Endothelial cell of umbilical vein (primary cell): ENCODE measurements at regions not wholly inside any gene's neighbourhood (a gene's known extent, or its start where the extent isn't known, plus 50 kb on each side); places are given as distances from the start of the nearest gene placed in this dataset.

ENCODE experiments used
- BruUV-seq: library from RNA; stranded (reverse); fragments of 400-500 nt; replicated peaks from 2 replicates; lab custom pipeline; 2021; lab: Mats Ljungman, UMichigan
- CTCF ChIA-PET: fragments of 300-600, 350-600 bp; sonication (Branson Sonifier 250); formaldehyde crosslinking; loops from one replicate; lab custom pipeline; 2021; ENCODE audit warnings: antibody characterized with exemption, inconsistent platforms; lab: Charles Lee
- POLR2A ChIA-PET: fragments of 300-600, 350-600 bp; sonication (Branson Sonifier 250); formaldehyde crosslinking; loops from one replicate; lab custom pipeline; 2021; ENCODE audit warnings: antibody characterized with exemption, inconsistent platforms; lab: Charles Lee
- DNase-seq: peaks from one replicate; pipeline ENCODE4 v3.0.0-alpha.2; 2011; ENCODE audit warnings: low read depth, low spot score
- FAIRE-seq: peaks from 2 replicates; lab custom pipeline; 2011; peaks lifted over from hg19 to GRCh38; lab: Jason Lieb, UNC
- H2AFZ ChIP-seq: 2 replicates; pipeline ENCODE4 v1.6.0; 2012; ENCODE audit warnings: low read depth, low read length, control low read depth, inconsistent platforms
- H3K27ac ChIP-seq: 2 replicates; pipeline ENCODE4 v1.5.1; 2011; ENCODE audit warnings: low read depth, mild to moderate bottlenecking, control low read depth, low read length, moderate library complexity; ENCODE audit not compliant: insufficient read depth
- H3K27me3 ChIP-seq, 2 experiments: 2 replicates each; pipeline versions ENCODE4 v1.6.0 to v1.6.1; 2011; ENCODE audit warnings: low read length in 2 of 2, mixed read lengths in 1 of 2; ENCODE audit not compliant: control insufficient read depth in 2 of 2, insufficient read depth in 2 of 2
- H3K36me3 ChIP-seq, 2 experiments: 2 replicates in 1 of 2; 3 replicates in 1 of 2; pipeline ENCODE4 v1.5.1; 2011; ENCODE audit warnings: low read length in 2 of 2, mild to moderate bottlenecking in 1 of 2, moderate library complexity in 1 of 2; ENCODE audit not compliant: control insufficient read depth in 2 of 2, insufficient read depth in 2 of 2; ENCODE audit errors: extremely low read depth in 1 of 2
- H3K4me1 ChIP-seq: 3 replicates; pipeline ENCODE4 v1.5.1; 2011; ENCODE audit warnings: mild to moderate bottlenecking, low read length; ENCODE audit not compliant: control insufficient read depth, insufficient read depth; ENCODE audit errors: extremely low read depth
- H3K4me2 ChIP-seq: 2 replicates; pipeline ENCODE4 v1.6.1; 2011; ENCODE audit warnings: low read length, control low read depth, mixed read lengths; ENCODE audit not compliant: insufficient read depth
- H3K4me3 ChIP-seq, 3 experiments: fragments of 200-600 bp in 1 of 3; sonication (generic), shearing (Covaris generic) in 1 of 3; replicated peaks in 1 of 3; 2 replicates each; pipeline ENCODE4 v1.5.1; 2011 to 2016; ENCODE audit warnings: control low read depth in 3 of 3, low read length in 3 of 3, mild to moderate bottlenecking in 2 of 3, inconsistent platforms in 1 of 3, low read depth in 1 of 3, moderate library complexity in 1 of 3; ENCODE audit not compliant: insufficient read depth in 1 of 3
- H3K79me2 ChIP-seq: 2 replicates; pipeline ENCODE4 v1.6.0; 2012; ENCODE audit warnings: low read length, inconsistent platforms; ENCODE audit not compliant: control insufficient read depth, insufficient read depth
- H3K9ac ChIP-seq: replicated peaks from 2 replicates; pipeline ENCODE3; 2011; ENCODE audit warnings: low read length, control low read depth; ENCODE audit not compliant: insufficient read depth; ENCODE audit errors: extremely low read depth
- H3K9me1 ChIP-seq: replicated peaks from 3 replicates; pipeline ENCODE4 v1.6.0; 2011; ENCODE audit warnings: mild to moderate bottlenecking, low read length; ENCODE audit not compliant: control insufficient read depth, insufficient read depth; ENCODE audit errors: extremely low read depth
- H3K9me3 ChIP-seq: replicated peaks from 2 replicates; pipeline ENCODE4 v1.5.1; 2012; ENCODE audit warnings: low read length, inconsistent platforms; ENCODE audit not compliant: control insufficient read depth, insufficient read depth
- H4K20me1 ChIP-seq: replicated peaks from 2 replicates; pipeline ENCODE3; 2011; ENCODE audit warnings: mild to moderate bottlenecking, low read length; ENCODE audit not compliant: control insufficient read depth, insufficient read depth; ENCODE audit errors: extremely low read depth
- EZH2 ChIP-seq: IDR thresholded peaks from 2 replicates; pipeline ENCODE4 v1.6.1; 2012; ENCODE audit warnings: borderline replicate concordance, low read depth, mild to moderate bottlenecking, moderate library complexity, low read length, inconsistent platforms; ENCODE audit not compliant: severe bottlenecking
- FOS ChIP-seq: IDR thresholded peaks from 2 replicates; pipeline ENCODE4 v1.6.1; 2011; ENCODE audit warnings: mild to moderate bottlenecking, low read length, moderate library complexity, borderline replicate concordance; ENCODE audit not compliant: insufficient read depth
- GATA2 ChIP-seq: IDR thresholded peaks from 2 replicates; pipeline ENCODE4 v1.7.0; 2011; ENCODE audit warnings: low read depth, mild to moderate bottlenecking, moderate library complexity, mixed read lengths, low read length; ENCODE audit not compliant: insufficient read length, insufficient read depth
- JUN ChIP-seq: IDR thresholded peaks from 2 replicates; pipeline ENCODE4 v1.6.1; 2011; ENCODE audit warnings: borderline replicate concordance, low read depth; ENCODE audit not compliant: insufficient read length, insufficient read depth
- MYC ChIP-seq: IDR thresholded peaks from one replicate; pipeline ENCODE4 v1.6.1; 2011; ENCODE audit warnings: mild to moderate bottlenecking, low read depth, low read length
- POLR2AphosphoS5 ChIP-seq: IDR thresholded peaks from 2 replicates; pipeline ENCODE4 v1.6.1; 2012; ENCODE audit warnings: low read depth, mild to moderate bottlenecking, control low read depth, low read length, moderate library complexity; ENCODE audit not compliant: insufficient read depth
- dilution Hi-C: fragments of 300-500 bp; cut with MboI; formaldehyde crosslinking; loops from one replicate; pipeline ENCODE4 v1.15.0; 2019; ENCODE audit warnings: low sequenced_read_pairs; ENCODE audit not compliant: extremely low pct_ligation_motif_present
- intact Hi-C: fragments of 100-400 bp; cut with micrococcal nuclease; formaldehyde crosslinking; loops from one replicate; pipeline ENCODE4 v1.10.0; 2022
- TF ChIP-seq, protein P1 (sequence below), 2 donors: IDR thresholded peaks; 1 replicate in 1 of 2; 2 replicates in 1 of 2; pipeline ENCODE4 v1.5.1; 2011; ENCODE audit warnings: low read length in 2 of 2, mild to moderate bottlenecking in 2 of 2, moderate library complexity in 2 of 2, control low read depth in 1 of 2, inconsistent platforms in 1 of 2, low read depth in 1 of 2; ENCODE audit not compliant: insufficient read depth in 1 of 2; ENCODE audit errors: extremely low read depth in 1 of 2
- TF ChIP-seq, protein P2 (sequence below): IDR thresholded peaks from 2 replicates; pipeline ENCODE4 v1.6.1; 2011; ENCODE audit not compliant: insufficient read depth, insufficient read length

DNA sequence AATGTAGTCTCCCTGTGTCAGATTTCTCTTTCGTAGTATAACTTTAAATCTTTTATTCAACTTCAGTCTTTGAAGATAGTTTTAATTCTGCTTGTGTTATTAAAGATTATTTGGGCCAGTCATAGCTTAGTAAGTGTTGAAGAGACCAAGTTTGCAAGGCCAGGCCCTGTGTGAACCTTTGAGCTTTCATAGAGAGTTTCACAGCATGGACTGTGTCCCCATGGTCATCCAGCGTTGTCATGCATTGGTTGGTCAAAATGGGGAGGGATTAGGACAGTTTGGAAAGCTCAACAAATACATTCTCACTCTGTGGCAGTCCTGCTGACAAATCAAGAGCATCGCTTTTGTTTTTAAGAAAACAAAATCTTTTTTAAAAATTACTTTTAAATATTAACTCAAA, 74.6 kb upstream of the FAM83B start:
- H4K20me1 ChIP-seq, result no peaks in the 10 kb centered on the region
- no peaks in the 10 kb centered on the region for H3K36me3 ChIP-seq
- H3K4me2 ChIP-seq, result no peak overlapping the region
- intact Hi-C loops (no loop called here), dilution Hi-C loops (no loop called here)
- no peaks in the 10 kb centered on the region for H3K4me1 ChIP-seq
- no peak overlapping the region for H3K4me3 ChIP-seq
- POLR2A ChIA-PET, result no interaction called here
- BruUV-seq, result no TSS peak
- H3K27me3 ChIP-seq, result no peaks in the 10 kb centered on the region
- H2AFZ ChIP-seq, result no peak overlapping the region
- TF ChIP-seq EZH2, result no peak
- no peak for TF ChIP-seq JUN
- TF ChIP-seq, protein P1, sequence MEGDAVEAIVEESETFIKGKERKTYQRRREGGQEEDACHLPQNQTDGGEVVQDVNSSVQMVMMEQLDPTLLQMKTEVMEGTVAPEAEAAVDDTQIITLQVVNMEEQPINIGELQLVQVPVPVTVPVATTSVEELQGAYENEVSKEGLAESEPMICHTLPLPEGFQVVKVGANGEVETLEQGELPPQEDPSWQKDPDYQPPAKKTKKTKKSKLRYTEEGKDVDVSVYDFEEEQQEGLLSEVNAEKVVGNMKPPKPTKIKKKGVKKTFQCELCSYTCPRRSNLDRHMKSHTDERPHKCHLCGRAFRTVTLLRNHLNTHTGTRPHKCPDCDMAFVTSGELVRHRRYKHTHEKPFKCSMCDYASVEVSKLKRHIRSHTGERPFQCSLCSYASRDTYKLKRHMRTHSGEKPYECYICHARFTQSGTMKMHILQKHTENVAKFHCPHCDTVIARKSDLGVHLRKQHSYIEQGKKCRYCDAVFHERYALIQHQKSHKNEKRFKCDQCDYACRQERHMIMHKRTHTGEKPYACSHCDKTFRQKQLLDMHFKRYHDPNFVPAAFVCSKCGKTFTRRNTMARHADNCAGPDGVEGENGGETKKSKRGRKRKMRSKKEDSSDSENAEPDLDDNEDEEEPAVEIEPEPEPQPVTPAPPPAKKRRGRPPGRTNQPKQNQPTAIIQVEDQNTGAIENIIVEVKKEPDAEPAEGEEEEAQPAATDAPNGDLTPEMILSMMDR (IDR thresholded peaks at IDR 0.05; ENCODE audit: extremely low read depth in 1 of 2, insufficient read depth in 1 of 2, low read depth in 1 of 2, low read length in 2 of 2), result no peak
- no peak for TF ChIP-seq MYC
- no peak for TF ChIP-seq POLR2AphosphoS5
- TF ChIP-seq, protein P2, sequence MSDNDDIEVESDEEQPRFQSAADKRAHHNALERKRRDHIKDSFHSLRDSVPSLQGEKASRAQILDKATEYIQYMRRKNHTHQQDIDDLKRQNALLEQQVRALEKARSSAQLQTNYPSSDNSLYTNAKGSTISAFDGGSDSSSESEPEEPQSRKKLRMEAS, result no peak
- TF ChIP-seq GATA2, result no peak
- no peak for TF ChIP-seq FOS
- DNase-seq, result no peak
- H3K9me1 ChIP-seq, result no peaks in the 10 kb centered on the region
- CTCF ChIA-PET, result no interaction called here
- no peak overlapping the region for H3K27ac ChIP-seq
- FAIRE-seq, result no peak
- H3K79me2 ChIP-seq, result no peaks in the 10 kb centered on the region
- no peaks in the 10 kb centered on the region for H3K9me3 ChIP-seq
- no peak overlapping the region for H3K9ac ChIP-seq
